IMR-90 (cell line): ENCODE measurements at regions not wholly inside any gene's neighbourhood (a gene's known extent, or its start where the extent isn't known, plus 50 kb on each side); places are given as distances from the start of the nearest gene placed in this dataset.

Experiments used
- ATAC-seq: fragments of 200-7000 bp; cut with Tn5 transposase; 2 replicates; pipeline ENCODE4 v1.9.1; 2020; ENCODE audit warnings: low read depth, mild to moderate bottlenecking, moderate library complexity
- BruUV-seq: library from RNA; stranded (reverse); fragments of 400-500 nt; replicated peaks from 2 replicates; lab custom pipeline; 2021; lab: Mats Ljungman, UMichigan
- CTCF ChIA-PET: fragments of 300-600 bp; formaldehyde crosslinking; extraction: SDS; loops from one replicate; lab custom pipeline; 2021; ENCODE audit warnings: antibody characterized with exemption; lab: Yijun Ruan, JAX
- POLR2A ChIA-PET: fragments of 300-600 bp; sonication (Branson Sonifier 250); formaldehyde crosslinking; loops from one replicate; lab custom pipeline; 2022; ENCODE audit warnings: antibody characterized with exemption; ENCODE audit not compliant: unreplicated experiment; lab: Charles Lee
- DNase-seq: peaks from one replicate; pipeline ENCODE4 v3.0.0; 2013
- H2AFZ ChIP-seq: replicated peaks from 2 replicates; pipeline ENCODE3; 2013; ENCODE audit warnings: low read length, mild to moderate bottlenecking; ENCODE audit not compliant: poor library complexity
- H2AK5ac ChIP-seq: 2 replicates; pipeline ENCODE4 v1.6.1; 2013; ENCODE audit warnings: low read depth, low read length, inconsistent platforms
- H2AK9ac ChIP-seq: replicated peaks from 2 replicates; pipeline ENCODE3; 2013; ENCODE audit warnings: mild to moderate bottlenecking, low read depth, low read length, moderate library complexity; ENCODE audit not compliant: poor library complexity
- H2BK120ac ChIP-seq: 2 replicates; pipeline ENCODE4 v1.6.1; 2013; ENCODE audit warnings: low read depth, low read length, inconsistent platforms
- H2BK15ac ChIP-seq: 3 replicates; pipeline ENCODE4 v1.6.1; 2013; ENCODE audit warnings: low read depth, low read length, inconsistent platforms
- H2BK20ac ChIP-seq: 2 replicates; pipeline ENCODE4 v1.6.1; 2013; ENCODE audit warnings: low read depth, mild to moderate bottlenecking, inconsistent platforms, low read length, moderate library complexity
- H2BK5ac ChIP-seq: 2 replicates; pipeline ENCODE4 v1.6.1; 2013; ENCODE audit warnings: mild to moderate bottlenecking, low read depth, low read length, inconsistent platforms; ENCODE audit not compliant: poor library complexity, severe bottlenecking
- H3K14ac ChIP-seq: replicated peaks from 2 replicates; pipeline ENCODE4 v1.6.1; 2013; ENCODE audit warnings: low read depth, low read length, inconsistent platforms
- H3K18ac ChIP-seq: 2 replicates; pipeline ENCODE4 v1.6.1; 2013; ENCODE audit warnings: low read depth, low read length, control low read depth
- H3K23ac ChIP-seq: 2 replicates; pipeline ENCODE4 v1.6.1; 2013; ENCODE audit warnings: low read depth, low read length, inconsistent platforms
- H3K27ac ChIP-seq: 2 replicates; pipeline ENCODE4 v1.5.1; 2013; ENCODE audit warnings: mild to moderate bottlenecking, control low read depth, low read length; ENCODE audit not compliant: insufficient read depth
- H3K27me3 ChIP-seq: 2 replicates; pipeline ENCODE4 v1.6.1; 2013; ENCODE audit warnings: low read length; ENCODE audit not compliant: control insufficient read depth, insufficient read depth
- H3K36me3 ChIP-seq: 2 replicates; pipeline ENCODE4 v1.6.1; 2013; ENCODE audit warnings: low read length, mixed read lengths; ENCODE audit not compliant: control insufficient read depth, insufficient read depth
- H3K4ac ChIP-seq: 2 replicates; pipeline ENCODE4 v1.6.1; 2013; ENCODE audit warnings: low read depth, low read length, inconsistent platforms
- H3K4me1 ChIP-seq: 2 replicates; pipeline ENCODE4 v1.6.1; 2013; ENCODE audit warnings: low read length, mixed read lengths; ENCODE audit not compliant: control insufficient read depth, insufficient read depth
- H3K4me2 ChIP-seq: 2 replicates; pipeline ENCODE4 v1.6.1; 2013; ENCODE audit warnings: low read depth, mild to moderate bottlenecking, control low read depth, low read length, moderate library complexity
- H3K4me3 ChIP-seq: 2 replicates; pipeline ENCODE4 v1.5.1; 2013; ENCODE audit warnings: low read depth, mild to moderate bottlenecking, control low read depth, low read length, moderate library complexity; ENCODE audit not compliant: insufficient read depth
- H3K56ac ChIP-seq: 2 replicates; pipeline ENCODE4 v1.6.1; 2013; ENCODE audit warnings: low read length, inconsistent platforms; ENCODE audit not compliant: insufficient read depth; ENCODE audit errors: extremely low read depth
- H3K79me1 ChIP-seq, 2 experiments: 2 replicates each; pipeline ENCODE4 v1.6.1; 2013; ENCODE audit warnings: low read length in 2 of 2, inconsistent platforms in 1 of 2, low read depth in 1 of 2
- H3K9ac ChIP-seq: 2 replicates; pipeline ENCODE4 v1.6.1; 2013; ENCODE audit warnings: low read depth, low read length, control low read depth
- H3K9me1 ChIP-seq: 2 replicates; pipeline ENCODE4 v1.6.1; 2013; ENCODE audit warnings: low read length, inconsistent platforms; ENCODE audit not compliant: insufficient read depth
- H3K9me3 ChIP-seq: 2 replicates; pipeline ENCODE4 v1.6.1; 2013; ENCODE audit warnings: low read length; ENCODE audit not compliant: control insufficient read depth, insufficient read depth
- H4K20me1 ChIP-seq: 2 replicates; pipeline ENCODE4 v1.6.1; 2013; ENCODE audit warnings: low read length, inconsistent platforms; ENCODE audit not compliant: insufficient read depth
- H4K5ac ChIP-seq: 2 replicates; pipeline ENCODE4 v1.6.1; 2013; ENCODE audit warnings: mild to moderate bottlenecking, low read depth, low read length, control low read depth
- H4K8ac ChIP-seq, 2 experiments: 2 replicates each; pipeline ENCODE4 v1.6.1; 2013; ENCODE audit warnings: low read depth in 2 of 2, low read length in 2 of 2, control low read depth in 1 of 2, inconsistent platforms in 1 of 2
- H4K91ac ChIP-seq: 2 replicates; pipeline ENCODE4 v1.6.1; 2013; ENCODE audit warnings: low read depth, low read length, inconsistent platforms; ENCODE audit not compliant: insufficient read depth
- CHD1 ChIP-seq: IDR thresholded peaks from 2 replicates; pipeline ENCODE4 v1.6.1; 2012; ENCODE audit warnings: low read depth, low read length, improper control_type of control experiment
- ELK1 ChIP-seq: fragments of 150-350 bp; IDR thresholded peaks from 2 replicates; pipeline ENCODE4 v1.6.1; 2016; ENCODE audit warnings: low read depth, mild to moderate bottlenecking, low read length, moderate library complexity, borderline replicate concordance
- MAFK ChIP-seq: IDR thresholded peaks from 2 replicates; pipeline ENCODE4 v1.6.1; 2012; ENCODE audit warnings: low read depth, low read length, improper control_type of control experiment
- MAZ ChIP-seq: IDR thresholded peaks from 2 replicates; pipeline ENCODE4 v1.6.1; 2012; ENCODE audit warnings: low read depth, mild to moderate bottlenecking, low read length, improper control_type of control experiment, moderate library complexity, borderline replicate concordance
- MXI1 ChIP-seq: IDR thresholded peaks from 2 replicates; pipeline ENCODE4 v1.6.1; 2012; ENCODE audit warnings: low read depth, mild to moderate bottlenecking, low read length, moderate library complexity, borderline replicate concordance
- NFE2L2 ChIP-seq: fragments of 150-350 bp; IDR thresholded peaks from 2 replicates; pipeline ENCODE4 v1.6.1; 2016; ENCODE audit warnings: low read depth, mild to moderate bottlenecking, low read length
- WGBS, 2 experiments: methylation state at CpG; one replicate each; pipeline versions ENCODE4 v1.1.5 to v1.1.7; 2013; ENCODE audit warnings: missing lambda C conversion rate in 2 of 2; ENCODE audit not compliant: insufficient read length in 1 of 2; ENCODE audit errors: extremely low coverage in 2 of 2; 5-methylcytosine and 5-hydroxymethylcytosine counted together
- dilution Hi-C: fragments of 300-500 bp; cut with HindIII; formaldehyde crosslinking; loops from one replicate; pipeline ENCODE4 v1.14.3; 2018; ENCODE audit warnings: low sequenced_read_pairs; ENCODE audit not compliant: unreplicated experiment
- in situ Hi-C: fragments of 300-500 bp; cut with MboI; formaldehyde crosslinking; loops from 3 replicates; pipeline ENCODE4 v1.14.3; 2019; ENCODE audit warnings: low sequenced_read_pairs, inconsistent platforms, mixed read lengths
- intact Hi-C: fragments of 100-400 bp; cut with micrococcal nuclease; formaldehyde crosslinking; loops from 2 replicates; pipeline ENCODE4 v1.10.0; 2022
- TF ChIP-seq, protein P1 (sequence below): fragments of 150-350 bp; IDR thresholded peaks from 2 replicates; pipeline ENCODE4 v1.6.1; 2017; ENCODE audit warnings: mild to moderate bottlenecking, antibody characterized with exemption, low read length, low read depth

- Histone ChIP-seq H2AK9ac (no peak overlapping the region), H4K91ac (no peak overlapping the region), H3K23ac (no peak overlapping the region), H2AFZ (no peak overlapping the region), H3K4me1 (no peaks in the 10 kb centered on the region), H2BK15ac (no peak overlapping the region), H2BK20ac (no peak overlapping the region), H3K79me1 (no peaks in the 10 kb centered on the region), H3K36me3 (no peaks in the 10 kb centered on the region), H4K20me1 (no peaks in the 10 kb centered on the region), H3K27ac (no peak overlapping the region), H3K4ac (no peak overlapping the region), H3K4me3 (no peak overlapping the region), H2BK5ac (no peak overlapping the region), H3K9me3 (no peaks in the 10 kb centered on the region), H3K56ac (no peak overlapping the region), H3K9me1 (no peaks in the 10 kb centered on the region), H3K9ac (no peak overlapping the region), H3K14ac (no peak overlapping the region), H3K4me2 (no peak overlapping the region), H2AK5ac (no peak overlapping the region), H3K27me3 (no peaks in the 10 kb centered on the region), H4K8ac (no peak overlapping the region), H3K18ac (no peak overlapping the region), H4K5ac (no peak overlapping the region), H2BK120ac (no peak overlapping the region)
- ChIA-PET POLR2A (no interaction called here), CTCF (interaction anchor here (0.7 to 1.4 kb wide), 2 partner anchors 25 to 422 kb away, joined by 3 to 4 read pairs; no protein-coding TSS in a partner anchor)
- dilution Hi-C loops, result no loop called here
- no peak for TF ChIP-seq MXI1
- TF ChIP-seq CHD1, result no peak
- no peak for TF ChIP-seq MAZ
- no peak for TF ChIP-seq MAFK
- TF ChIP-seq, protein P1, sequence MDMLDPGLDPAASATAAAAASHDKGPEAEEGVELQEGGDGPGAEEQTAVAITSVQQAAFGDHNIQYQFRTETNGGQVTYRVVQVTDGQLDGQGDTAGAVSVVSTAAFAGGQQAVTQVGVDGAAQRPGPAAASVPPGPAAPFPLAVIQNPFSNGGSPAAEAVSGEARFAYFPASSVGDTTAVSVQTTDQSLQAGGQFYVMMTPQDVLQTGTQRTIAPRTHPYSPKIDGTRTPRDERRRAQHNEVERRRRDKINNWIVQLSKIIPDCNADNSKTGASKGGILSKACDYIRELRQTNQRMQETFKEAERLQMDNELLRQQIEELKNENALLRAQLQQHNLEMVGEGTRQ, result no peak
- no peak for TF ChIP-seq NFE2L2
- no peak for TF ChIP-seq ELK1
- intact Hi-C loops, result no loop called here
- BruUV-seq, result no TSS peak
- in situ Hi-C loops, result no loop called here
- DNase-seq (no peak), ATAC-seq (no peak)
- whole genome bisulfite sequencing, 2 experiments, result no CpG with 5 or more reads among the region's 1 CpG
Observed at GRCh38 chr1:87928623-87929022, 599.9 kb downstream of the LMO4 start.
